ENCODE measurements at regions not wholly inside any gene's neighbourhood (a gene's known extent, or its start where the extent isn't known, plus 50 kb on each side); places are given as distances from the start of the nearest gene placed in this dataset.

DNA sequence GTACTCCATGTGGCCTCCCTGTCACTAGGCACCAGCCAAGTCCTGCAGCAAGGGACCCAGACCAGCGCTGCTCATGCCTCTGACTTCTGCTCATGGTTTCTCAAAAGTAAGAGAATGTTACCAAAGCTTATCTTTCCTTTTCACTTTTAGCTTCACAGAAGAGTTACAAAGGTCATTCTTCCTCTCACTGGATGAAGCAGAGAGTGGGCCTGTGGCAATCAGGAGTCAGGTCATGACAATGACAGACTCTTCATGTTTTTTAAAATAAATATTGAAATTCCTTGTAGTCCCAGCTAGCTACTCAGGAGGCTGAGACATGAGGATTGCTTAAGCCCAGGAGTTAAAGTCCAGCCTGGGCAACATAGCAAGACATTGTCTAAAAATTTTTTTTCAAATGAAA lies 126.1 kb downstream of the OSR1 start:
- no peak for DNase-seq

DNA sequence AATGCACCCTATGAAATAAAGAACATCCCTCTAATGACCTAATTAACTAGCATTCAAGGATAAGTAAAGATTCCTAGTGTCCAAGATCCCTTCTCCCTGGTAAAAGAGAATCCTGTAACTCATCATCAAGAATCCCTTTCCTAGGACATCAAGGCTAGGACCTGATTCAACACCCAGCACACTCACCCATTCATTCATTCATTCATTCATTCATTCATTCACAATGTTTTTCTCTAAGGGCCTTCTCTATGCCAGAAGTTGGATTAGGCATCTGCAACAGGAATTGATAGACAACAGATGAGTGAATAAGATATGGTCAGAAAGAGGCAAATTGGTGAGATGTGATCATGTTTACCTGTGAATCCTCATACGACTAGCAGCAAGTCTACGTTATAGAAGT lies 126.8 kb downstream of the OSR1 start:
- DNase-seq = no peak

GRCh38 chr2:19230626-19231025 lies 127.8 kb downstream of the OSR1 start:
- no peak for DNase-seq

DNA sequence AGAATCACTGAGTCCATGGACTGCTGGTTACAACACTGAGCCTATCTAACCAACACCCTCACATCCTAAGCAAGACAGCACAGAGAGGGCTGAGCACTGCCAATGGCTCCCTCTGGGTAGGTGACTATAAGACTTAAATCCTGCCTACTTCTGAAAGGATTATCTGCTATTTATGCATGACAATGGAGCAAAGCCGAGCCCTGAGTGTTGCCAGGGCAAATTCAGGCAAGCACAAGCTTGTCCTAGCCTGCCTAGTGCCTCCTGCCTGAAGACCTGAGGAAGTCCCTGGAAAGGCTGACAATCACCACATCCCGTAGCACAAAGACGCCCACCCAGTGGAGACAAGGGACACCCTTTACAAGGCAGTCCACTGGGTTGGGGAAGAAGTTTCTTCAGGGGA lies 129.7 kb downstream of the OSR1 start:
- DNase-seq = no peak

DNA sequence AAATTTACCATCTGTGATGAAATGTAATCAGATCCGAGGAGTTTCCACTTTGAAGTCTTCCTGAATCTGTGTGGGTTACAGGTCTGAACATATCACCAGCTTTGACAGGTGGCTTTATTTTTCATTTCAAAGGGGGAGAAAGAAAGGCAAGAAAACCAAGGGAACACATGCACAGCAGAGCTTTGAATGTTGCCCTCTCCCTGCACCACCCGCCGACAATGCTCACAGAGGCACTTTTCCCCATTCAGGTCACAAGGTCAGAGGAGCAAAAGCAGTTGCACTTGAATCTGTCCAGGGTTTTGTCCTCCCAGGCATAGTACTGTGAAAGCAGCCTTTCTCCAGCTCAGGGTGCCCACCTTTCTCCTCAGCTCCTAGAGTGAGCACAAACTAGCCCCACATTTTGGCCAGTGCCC lies 130.2 kb downstream of the OSR1 start:
- no peak for DNase-seq

GRCh38 chr2:19226871-19227270 lies 131.6 kb downstream of the OSR1 start:
- DNase-seq = no peak

GRCh38 chr2:19226386-19226785 lies 132.0 kb downstream of the OSR1 start:
- no peak for DNase-seq

GRCh38 chr2:19225931-19226330 lies 132.5 kb downstream of the OSR1 start:
- DNase-seq = no peak

GRCh38 chr2:19225126-19225525 lies 133.3 kb downstream of the OSR1 start:
- DNase-seq = no peak

DNA sequence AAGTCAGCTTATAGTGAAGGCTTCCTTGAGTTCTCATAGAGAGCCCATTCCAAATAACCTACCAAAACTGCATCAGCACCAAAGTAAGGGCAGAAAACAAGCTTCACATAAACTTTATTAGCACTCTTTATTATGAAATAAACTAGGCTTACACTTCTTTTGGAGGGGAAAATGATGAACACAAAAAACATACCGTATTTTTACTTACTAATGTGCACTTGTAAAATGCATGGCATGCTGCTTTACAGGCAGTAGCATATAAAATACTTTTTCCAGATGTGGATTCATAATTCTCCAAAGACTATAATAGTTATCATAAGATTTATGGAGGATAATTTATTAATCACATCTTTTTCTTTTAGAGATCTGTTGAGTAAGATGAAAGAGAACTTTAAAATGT lies 133.9 kb downstream of the OSR1 start:
- DNase-seq = no peak

DNA sequence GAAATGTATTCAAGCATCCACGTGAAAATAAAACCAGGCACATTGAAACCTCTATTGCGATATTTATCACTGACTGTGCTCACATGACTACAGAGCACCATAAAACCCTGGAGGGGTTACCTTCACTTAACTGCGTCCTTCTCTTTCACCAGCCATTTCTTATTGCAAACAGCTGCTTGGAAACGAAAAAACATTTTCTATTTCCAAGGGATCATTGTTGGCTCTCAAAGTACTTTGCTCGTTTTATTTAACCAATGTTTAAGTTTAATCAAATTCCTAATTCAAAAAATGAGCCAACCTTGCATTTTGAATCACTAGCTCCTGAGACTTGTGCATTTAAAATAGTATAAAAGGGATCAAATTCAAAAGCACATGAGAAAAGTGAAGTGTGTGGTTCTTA lies 134.4 kb downstream of the OSR1 start:
- DNase-seq = no peak

GRCh38 chr2:19219060-19219459 lies 139.4 kb downstream of the OSR1 start:
- no peak for DNase-seq

DNA sequence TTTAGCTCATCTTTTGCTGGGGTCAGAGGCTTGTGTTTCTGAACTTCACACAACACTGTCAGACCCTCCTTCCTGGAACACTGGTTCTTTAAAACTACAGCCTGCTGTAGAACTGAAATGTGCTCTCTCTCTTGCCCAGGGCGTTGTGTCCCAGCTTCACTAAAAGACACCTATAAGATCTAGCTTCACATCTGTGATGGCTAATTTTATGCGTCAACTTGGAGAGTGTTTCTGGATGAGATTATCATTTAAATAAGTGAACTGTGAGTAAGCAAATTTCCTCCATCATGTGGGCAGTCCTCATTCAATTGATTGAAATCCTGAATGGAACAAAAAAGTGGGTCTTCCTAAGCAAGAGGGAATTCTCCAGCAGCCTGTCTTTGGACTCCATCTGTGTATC lies 140.3 kb downstream of the OSR1 start:
- no peak for DNase-seq

- DNase-seq = no peak
Measured at GRCh38 chr2:19216676-19217602, 141.5 kb downstream of the OSR1 start.

DNA sequence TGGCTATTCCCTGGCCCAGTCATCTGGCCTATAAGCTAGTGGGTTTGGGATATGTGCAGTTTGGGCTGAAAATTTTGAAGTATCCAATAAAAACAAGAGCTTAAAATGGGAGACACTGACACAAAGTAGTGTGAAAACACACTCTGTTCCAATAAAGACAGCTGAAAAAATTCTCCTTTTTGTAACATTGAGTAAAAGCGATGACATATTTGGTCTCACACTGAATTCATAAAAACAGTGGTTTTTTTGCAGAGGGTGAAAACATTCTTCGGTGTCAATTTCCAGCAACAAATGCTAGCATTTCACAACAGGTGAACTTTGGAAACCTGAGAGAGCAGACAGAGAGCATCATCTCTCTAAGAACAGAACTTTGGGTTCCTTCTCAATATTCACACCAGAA lies 142.2 kb downstream of the OSR1 start:
- DNase-seq = no peak

DNA sequence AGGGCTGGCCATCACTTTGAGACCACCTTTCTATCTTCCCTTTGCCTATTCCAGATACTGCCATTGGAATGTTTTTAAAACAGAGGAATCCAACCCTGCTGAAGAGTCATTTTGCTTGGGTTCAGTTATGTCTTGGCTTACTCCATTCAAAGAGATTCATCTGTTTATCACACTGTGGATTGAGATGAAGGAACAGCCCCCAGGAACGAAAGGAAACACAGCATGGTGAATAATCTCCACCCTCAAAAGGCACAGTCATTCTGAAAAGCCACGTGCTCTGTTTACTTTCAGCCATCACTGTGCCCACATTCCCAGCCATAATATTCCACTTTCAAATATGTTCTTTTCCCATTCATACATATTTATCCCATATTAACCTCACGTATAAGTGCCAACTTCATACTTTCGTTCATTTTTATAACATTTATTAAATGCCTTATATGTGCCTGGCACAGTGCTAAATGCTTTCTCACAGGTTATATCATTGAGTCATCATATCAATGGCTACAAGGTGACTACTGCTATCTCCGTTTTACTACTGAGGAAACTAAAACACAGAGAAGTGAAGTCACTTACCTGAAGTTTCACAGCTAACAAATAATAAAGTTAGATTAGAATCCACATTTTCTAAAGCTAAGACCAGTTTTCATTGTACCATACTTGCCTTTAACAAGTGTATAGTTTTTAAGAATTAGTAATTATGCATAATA lies 143.6 kb downstream of the OSR1 start:
- DNase-seq = no peak

- DNase-seq = no peak
Measured at GRCh38 chr2:19209575-19210341, 148.7 kb downstream of the OSR1 start.

DNA sequence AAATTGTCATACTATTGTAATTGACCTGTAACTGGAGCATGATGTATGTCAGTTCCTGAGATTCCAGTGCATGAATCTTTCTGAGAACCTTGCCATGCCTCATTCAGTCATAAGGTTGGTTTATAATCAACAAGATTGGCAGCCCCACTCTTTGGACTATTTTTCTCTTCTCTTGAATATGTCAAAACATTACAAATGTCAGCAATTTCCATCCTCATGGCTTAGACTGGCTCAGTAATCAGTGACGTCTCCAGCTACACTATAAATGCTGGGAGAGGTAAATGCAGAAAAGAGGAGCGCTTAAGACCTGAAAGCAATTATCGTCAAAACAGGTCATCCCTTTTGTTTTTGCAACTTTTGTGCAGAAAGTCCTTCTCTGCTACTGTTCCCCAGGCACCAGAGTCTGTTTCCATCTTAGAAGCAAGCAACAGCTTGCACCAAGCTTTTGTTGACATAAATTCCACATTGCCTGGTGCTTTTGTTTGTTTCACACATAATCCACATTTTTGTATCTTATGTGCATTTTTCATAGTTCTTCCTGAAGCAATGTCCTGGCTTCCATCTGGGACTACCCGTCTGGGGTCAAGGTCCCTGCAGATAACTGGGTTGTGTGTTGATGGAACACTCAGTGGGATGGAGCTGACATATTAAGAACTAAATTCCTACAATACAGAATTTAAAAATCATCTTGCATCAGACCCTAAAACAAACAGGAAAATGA lies 149.8 kb downstream of the OSR1 start:
- no peak for DNase-seq

DNA sequence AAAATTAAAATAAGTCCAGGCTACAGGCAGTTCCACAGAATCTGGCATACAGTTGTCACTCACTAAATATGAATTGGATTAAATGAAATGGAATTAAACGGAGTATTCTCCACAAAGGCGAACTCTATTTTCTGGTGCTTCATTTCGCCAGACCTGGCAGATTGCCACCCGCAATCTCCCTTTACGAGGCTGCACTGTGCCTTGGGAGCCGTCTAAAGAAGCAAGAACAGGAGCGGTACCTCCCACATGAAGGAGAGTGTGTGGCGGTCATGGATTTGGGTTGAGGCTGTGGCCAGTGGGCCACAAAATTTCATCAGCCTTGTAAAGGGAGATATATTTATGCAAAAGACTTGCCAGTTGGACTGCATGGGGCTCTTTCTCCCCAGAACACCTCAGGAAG lies 151.0 kb downstream of the OSR1 start:
- no peak for DNase-seq

DNA sequence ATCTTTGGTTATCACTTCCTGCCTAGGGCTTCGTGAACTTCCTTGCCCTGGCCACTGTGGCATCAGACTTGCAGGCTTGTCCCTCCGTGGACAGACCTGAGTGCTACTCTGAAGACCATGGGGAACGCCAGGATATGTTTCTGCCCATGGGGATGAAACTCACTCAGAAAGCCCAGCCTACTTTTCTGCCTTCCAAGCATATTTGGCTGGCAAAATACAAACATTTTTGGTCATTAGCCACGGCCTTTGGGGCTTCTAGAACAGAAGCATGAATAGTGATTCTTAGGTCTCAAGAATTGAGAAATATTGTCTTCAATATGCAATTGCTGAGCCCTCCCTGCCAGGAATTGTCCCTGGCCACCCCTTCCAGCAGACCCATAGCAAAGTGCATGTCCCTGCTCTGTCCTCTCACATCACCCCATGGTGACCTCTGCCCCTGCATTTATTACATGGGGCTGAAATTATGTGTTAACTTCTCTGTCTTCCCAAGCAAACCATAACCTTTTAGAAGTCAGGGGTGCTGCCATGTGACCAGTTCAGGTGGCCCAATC lies 152.4 kb downstream of the OSR1 start:
- no peak for DNase-seq

DNA sequence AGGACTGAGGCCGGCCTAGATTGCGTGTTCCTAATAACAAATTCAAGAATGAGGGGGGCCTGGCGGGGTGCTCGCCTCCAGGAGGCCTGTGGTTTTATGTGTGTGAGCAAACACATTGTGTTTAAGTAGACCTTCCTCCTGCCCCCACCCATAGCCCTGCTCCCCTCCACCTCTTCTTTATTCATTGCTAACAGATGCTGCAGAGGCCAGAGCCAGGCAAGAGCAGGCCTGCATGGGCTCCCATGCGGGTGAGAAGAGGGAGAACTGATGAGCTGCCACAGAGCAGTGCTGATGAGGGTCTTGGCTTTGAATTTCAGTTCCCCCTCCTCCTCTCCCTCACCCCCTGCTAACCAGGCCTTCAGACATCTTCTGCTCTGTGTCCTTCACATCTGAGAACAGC lies 154.6 kb downstream of the OSR1 start:
- DNase-seq = no peak

DNA sequence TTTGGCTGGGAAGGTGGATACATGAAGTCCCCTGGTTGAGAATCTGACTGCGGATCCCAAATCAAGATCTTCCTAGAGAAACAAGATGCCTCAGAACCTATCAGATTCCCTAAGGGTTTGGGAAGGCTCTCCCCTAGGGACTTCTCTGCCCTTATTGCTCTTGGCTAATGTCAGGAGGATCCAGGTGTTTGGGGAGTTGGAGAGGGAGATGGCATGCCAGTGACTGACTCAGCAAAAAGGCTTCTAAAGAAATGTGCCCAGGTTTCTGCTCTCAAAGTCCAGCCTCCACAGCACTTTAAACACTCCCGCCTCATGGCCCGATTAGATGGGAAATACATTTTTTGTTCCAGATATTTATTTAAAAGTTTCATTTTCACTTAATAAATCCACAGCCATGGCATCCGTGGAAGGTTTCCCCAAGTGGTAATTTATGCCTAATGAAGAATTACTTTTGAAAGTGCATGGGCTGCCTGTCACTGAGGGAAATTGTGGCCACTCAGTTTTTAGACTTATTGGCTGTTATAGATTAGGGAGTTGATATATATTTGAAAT lies 156.4 kb downstream of the OSR1 start:
- DNase-seq = no peak

Measured in GOT3 (cell line).